Inflammatory macrophage treated with lipopolysaccharide for 1 hour (primary cell): ENCODE measurements at regions not wholly inside any gene's neighbourhood (a gene's known extent, or its start where the extent isn't known, plus 50 kb on each side); places are given as distances from the start of the nearest gene placed in this dataset.
A peak's percentile ranks its signal among the peaks of the same experiment; 100 is the strongest.
"Not testable (repeated sequence)": the region's sequence is repeated elsewhere in the genome, so short reads cannot be mapped to it uniquely, and the experiment has no call there.

Experiments used
- DNase-seq, 2 donors: peaks; one replicate each; pipeline ENCODE4 v3.0.0-alpha.2; 2020 to 2022

DNA sequence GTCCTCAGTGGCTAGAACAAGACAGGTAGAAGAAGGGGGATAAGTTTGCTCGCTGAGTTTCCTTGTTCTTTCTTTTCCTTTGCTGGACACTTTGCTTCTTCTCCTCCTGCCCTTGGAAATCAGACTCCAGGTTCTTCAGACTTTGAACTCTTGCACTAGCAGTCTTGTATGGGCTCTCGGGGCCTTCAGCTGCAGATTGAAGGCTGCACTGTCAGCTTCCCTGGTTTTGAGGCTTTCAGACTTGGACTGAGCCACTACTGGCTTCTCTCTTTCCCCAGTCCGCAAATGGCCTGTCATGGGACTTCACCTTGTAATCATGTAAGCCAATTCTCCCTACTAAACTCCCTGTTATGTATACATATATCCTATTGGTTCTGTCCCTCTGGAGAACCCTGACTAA, 379.8 kb downstream of the NDFIP2 start:
- no peak for DNase-seq

DNA sequence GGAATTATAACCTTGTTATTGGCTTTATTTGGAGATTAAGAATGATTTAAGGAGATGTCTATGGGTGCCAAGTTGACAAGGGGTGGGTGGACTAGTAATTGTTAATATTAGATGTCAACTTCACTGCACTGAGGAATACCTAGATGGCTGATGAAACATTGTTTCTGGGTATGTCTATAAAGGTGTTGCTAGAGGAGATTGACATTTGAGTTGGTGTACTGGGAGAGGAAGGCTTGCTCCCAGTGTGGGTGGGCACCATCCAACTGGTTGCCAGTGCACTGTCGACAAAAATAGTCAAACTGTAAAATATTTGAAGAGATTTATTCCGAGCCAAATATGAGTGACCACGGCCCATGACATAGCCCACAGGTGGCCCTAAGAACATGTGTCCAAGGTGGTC, 378.8 kb downstream of the NDFIP2 start:
- no peak for DNase-seq

DNA sequence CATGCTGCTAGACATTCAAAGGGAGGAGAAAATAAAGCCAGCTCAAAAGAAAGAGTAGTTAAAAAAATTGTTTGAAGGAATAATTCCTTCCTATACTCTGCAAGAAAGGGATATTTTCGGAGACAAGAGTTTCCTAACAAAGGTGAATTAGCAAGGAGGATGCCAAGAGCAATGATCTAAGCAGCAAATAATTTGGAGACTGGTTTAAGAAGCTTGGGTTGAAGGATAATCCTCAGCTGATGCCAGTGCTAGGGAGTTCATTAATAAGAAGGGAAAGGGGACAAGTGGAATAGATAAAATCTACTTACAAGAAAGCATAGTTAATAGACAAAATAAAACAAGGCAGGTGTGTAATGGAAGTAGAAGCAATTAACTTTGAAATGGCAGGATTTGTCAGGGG, 372.3 kb downstream of the NDFIP2 start:
- no peak for DNase-seq

DNA sequence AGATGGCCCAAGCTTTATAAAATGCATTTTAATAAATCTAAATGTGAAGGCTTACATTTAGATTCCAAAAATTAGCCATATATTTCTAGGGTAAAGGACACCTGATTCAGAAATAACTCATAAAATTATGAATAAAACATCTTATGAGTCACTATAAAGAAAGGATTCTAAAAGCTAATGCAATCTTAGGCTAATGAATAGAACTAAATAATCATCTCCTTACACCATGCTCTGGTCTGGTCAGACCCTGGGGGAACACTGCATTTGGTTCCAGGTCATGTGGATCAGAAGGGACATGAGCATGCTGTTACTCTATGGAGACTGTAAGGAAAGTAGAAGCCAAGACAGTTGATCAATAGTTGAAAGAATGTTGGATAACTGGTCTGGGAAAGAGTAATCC, 370.4 kb downstream of the NDFIP2 start:
- DNase-seq = no peak

DNA sequence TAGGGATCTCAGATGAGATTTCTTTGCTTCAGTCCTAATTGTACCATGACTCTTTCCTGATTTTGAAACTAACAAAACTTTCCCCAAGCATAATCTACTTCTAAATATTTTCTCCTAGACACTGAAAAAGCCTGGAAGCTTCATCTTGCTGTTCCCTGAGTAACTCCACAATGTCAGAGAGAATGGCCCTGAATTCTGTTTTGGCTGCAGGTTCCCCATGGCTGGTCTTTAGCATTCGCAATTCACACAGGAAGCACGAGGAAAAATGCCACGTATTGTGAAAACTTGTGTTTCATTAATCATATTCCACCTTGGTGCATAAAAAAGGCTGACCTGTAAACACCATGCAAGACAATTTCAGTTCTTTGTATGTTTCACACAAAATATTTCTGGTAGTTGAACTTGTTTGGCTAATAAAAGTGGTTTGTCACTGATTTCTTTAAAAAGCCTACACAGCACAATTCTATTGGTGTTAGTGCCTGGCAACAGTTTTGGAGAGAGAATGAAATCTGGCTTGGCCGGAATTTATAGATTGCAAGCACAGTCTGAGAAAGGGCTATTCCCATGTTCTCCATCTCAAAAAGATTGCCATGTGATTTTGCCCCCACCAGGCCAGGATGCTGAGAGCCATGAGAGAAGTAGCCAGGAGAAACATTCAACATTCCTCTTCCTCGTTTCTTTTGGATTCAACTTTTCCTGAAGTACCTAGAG, 367.1 kb downstream of the NDFIP2 start:
- DNase-seq = no peak

DNA sequence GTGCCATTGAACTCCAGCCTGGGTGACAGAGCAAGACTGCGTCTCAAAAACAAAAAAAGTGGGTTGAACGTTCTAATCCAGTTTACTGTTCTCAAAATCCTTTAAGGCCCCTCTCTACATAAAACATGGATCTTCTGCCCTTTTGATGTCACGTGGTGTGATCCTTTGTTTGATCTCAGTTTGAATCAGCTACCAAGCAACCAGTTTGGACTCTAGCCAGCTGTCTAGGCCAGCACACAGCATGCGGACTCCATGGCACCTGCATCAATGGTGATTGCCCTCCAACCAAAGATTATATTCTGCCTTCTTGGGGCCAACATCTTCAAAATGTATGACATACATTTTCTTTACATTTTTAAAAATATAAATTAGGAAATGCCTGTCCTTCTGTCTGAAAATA, 365.4 kb downstream of the NDFIP2 start:
- DNase-seq = no peak

DNA sequence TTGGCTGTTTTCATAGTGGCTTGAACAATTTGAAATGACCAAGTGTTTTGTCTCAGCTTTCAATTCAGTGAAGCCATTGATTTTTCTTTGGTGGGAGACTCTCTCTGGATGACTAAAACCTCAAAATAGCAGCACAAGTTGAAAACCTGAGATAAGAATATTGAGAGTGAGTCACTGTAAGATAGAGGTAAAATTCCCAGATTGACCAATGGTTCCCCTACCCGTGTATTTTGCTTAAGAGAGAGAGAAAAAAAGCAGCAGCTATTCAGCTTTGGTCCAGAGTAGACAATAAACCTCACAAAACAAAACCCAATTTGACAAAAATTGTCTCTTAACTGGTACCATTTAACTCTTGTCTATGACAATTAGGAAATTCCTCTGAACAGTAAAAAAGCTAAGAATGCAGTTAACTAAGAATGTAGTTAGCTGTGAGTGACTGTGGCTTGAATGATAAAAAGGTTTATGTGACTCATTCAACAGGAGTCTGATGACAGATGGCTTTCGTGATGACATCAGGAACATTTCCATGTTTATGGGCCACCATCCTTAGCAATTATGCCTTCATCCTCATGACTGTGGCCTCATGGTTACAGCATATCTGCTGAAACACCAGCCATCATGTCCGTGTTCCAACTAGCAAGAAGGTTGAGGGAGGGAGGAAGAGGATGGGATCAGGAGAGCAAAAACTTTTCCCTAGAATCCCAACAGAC, 356.9 kb downstream of the NDFIP2 start:
- no peak for DNase-seq

DNA sequence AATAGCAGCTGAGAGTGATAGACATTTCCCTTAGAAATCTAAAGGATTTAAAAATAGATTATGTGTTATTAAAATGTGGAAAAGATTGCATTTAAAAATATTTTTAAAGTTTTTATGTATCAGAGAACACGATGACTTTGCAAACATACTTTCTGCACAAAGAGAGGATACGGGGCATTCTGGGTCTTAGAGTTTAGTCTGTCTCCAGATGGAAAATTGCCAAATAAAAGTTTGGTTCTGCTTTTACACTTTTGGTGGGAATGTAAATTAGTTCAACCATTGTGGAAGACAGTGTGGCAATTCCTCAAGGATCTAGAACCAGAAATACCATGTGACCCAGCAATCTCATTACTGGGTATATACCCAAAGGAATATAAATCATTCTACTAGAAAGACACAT, 355.2 kb downstream of the NDFIP2 start:
- not testable (repeated sequence) for DNase-seq

DNA sequence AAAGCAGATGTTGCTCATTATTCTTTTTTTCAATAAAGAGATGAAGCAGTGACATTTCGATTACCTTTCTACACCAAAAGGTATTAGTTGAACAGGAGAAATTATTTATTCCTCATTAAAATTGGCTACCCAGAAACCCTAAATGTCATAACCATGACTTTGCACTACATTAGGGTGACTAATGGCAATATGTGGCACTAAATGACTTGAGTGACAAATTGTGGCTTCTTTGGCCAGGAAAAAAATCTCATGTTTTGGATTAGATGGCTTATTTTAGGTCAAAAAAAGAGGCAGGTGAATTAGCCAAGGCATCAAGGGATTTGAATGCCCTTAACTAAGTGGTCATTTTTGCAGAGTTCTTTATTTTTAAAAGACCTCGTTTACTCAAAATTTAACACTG, 353.9 kb downstream of the NDFIP2 start:
- no peak for DNase-seq

DNA sequence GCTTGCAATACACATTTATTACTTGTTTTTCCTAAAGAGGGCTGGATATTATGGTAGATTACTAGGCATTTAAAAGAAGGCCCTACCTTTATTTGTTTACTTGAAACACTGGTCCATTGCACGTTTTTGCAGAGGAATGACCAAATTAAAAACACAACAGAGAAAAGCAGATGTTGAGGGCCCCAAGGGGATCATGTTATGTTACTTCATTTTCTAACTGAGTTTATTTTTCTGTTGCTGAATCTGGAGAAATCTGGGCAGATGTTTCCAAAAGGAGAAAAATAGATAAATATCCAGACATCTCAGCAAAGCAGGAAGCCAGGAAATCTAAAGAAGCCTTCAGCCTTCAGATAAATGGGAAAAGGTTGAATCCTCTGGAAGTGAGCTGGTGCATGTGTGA, 353.0 kb downstream of the NDFIP2 start:
- no peak for DNase-seq

DNA sequence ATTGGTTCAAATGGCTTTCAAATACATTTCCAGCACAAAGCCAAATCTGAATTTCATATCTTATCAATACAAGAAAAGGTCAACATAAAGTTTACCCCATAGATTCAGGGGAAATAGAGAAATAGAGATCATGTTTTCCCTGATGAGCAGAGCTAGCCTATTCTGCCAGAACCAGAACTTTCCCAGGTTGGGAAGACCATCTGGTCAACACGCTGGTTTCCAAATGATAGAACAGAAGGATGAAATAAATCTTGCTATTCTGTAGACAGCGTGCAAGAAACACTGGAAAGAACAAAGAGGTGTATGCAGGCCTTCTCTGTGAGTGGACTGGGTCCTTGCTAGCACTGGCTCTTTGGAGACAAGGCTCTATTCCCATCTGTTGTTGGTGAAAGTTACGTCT, 350.6 kb downstream of the NDFIP2 start:
- no peak for DNase-seq

DNA sequence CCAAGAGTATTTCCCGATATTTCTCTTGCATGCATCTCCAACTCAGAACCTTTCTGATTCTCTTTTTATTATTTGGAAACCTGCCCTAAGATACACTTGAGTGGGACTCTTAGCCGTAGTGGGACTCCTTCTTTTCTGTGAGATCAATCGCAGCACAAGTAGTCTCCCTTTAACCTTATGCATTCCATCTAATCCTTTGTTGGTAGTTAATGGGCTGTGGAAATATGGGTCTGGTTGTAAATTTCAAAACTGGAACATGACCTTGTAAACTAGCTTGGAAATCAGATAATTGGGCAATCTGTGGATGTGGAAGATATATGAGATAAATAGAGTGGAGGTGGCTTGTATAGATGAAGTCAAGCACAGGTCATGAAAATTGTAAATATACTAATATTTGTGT, 350.0 kb downstream of the NDFIP2 start:
- no peak for DNase-seq

DNA sequence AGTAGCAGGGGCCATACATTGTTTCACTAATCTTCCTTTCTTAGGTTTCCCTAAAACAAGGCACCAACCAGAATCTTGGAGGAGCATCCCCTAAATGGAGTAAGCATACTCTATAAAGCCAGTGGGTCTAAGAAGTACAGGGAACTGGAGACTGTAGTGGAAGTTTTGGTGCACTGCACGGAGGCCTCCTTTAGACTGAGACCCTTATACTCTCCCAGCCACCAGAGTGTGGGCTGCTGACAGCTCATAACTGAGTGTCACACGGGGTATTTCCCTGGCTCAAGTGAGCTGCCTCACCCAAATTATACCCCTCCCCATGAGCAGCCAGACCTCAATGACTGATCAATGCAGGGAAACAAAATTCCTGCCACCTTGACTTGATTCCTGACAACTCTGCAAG, 349.5 kb downstream of the NDFIP2 start:
- no peak for DNase-seq

DNA sequence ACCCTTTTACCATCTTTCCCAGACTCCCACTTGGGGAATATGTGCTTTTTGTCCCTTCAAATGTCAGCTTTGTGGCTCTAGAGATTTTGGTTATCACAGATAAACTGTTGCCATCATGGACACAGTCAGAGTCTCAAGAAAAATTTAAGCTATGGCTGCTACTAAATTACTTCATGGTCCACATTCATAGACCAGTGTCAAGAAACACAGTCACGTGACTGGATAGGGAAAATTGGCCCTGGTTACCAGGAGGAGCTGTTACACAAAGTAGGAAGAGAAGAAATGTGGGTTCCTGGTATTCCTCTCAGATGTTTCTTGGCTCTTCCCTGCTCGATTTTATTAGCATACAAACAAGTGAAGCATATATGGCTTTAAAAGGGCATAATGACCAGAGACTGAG, 348.9 kb downstream of the NDFIP2 start:
- no peak for DNase-seq

DNA sequence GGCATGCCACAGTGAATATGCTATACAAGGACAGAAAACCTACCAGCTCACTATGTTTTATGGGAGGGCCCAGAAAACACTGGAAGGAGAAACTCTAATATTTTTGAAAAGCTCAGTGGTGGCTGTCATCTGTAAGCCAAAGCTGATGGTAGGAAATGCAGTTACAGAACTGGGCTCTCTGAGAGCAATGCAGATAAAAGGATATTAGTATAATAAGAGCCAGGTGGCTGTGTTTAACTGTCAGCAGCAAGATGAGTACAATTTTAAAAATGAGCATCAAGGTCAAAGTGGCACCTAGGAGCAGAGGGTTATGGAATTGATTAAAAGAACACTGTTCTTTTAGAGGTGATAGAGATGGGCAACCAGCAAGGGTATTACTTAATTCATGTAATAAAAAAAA, 345.0 kb downstream of the NDFIP2 start:
- DNase-seq = no peak

DNA sequence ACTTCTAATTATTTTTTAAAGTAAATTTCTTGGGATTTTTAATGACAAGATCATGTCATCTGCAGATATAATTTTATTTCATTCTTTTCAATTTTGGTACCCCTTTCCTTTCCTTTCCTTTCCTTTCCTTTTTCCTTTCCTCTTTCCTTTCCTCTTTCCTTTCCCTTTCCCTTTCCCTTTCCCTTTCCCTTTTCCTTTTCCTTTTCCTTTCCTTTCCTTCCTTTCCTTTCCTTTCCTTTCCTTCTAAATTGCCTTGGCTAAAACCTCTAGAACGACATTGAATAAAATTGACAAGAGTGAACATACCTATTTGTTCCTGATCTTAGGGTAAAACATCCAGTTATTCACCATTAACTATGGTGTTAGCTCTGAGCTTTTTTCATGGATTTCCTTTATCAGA, 334.1 kb downstream of the NDFIP2 start:
- no peak for DNase-seq

DNA sequence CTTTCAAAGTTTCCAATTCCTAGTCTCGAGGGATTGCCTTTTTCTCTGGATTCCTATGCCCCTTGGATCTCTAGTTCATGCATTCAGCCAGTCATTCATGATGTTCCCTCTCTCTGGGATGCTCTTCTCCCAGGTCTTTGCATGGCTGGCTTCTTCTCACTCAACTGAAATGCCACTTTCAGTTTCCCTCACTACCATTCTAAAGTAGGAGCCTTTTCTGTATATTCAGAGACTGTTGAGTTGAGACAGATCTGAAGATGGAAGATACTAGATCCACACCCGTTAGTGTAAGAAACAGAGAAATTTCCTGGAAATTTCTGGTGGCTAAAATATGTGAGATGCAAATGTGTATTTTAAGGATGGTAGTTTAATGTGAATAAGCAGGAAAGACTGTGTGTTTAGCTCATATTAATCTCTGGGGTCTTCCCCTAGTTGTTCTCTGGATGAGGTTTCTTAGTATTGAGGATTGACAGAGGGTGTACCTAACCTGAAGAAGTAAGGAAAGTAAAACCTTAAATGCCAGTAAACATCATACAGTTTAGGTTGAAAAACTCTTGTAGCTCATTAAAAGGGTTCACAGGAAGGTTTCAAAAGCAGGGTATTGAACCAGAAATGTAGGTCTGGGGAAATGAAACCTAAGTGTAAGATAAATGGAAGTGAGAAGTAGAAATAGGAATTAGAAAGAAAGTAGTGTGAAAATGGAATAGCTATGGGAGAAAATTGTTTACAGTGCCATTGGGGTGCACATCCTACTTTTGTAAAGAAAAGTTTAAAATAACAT, 331.3 kb downstream of the NDFIP2 start:
- peak in 1 of 2 donors; percentile 51 for DNase-seq

DNA sequence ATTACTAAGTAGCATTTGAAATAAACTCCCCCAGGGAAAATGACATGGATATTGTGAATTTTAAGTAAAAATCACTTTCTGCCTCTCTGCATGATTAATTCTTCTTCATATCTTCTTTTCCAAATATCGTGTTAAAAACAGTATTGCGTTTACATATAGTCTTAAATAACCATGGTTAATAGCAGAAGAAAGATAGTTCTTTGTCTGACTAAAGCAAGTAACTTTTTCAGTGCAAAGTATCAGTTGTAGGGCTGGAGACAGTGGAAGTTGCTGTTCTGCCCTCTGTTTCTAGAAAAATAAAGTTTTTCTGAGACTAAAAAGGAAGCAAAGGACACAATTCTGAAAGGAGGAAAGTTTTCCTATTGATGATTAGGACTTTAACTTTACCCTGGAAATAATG, 330.2 kb downstream of the NDFIP2 start:
- DNase-seq = no peak

DNA sequence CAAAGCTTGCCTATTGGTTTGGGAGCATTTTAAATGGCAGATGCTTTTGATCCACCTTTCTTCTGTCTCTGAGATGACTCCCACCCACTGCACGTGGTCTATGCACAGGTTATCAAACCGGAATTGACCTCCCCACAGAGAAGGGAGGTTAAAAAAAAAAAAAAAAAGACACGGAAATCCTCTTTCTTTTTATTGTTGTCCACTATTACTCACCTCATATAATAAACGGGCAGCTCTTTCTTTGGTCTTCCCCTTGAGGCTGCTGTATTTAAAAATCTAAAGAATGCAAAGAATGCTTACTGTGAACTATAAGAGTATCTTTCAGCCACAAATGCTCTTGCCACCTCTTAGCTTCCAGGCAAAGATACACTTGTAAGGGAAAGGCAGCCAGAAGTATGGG, 329.7 kb downstream of the NDFIP2 start:
- DNase-seq = no peak

DNA sequence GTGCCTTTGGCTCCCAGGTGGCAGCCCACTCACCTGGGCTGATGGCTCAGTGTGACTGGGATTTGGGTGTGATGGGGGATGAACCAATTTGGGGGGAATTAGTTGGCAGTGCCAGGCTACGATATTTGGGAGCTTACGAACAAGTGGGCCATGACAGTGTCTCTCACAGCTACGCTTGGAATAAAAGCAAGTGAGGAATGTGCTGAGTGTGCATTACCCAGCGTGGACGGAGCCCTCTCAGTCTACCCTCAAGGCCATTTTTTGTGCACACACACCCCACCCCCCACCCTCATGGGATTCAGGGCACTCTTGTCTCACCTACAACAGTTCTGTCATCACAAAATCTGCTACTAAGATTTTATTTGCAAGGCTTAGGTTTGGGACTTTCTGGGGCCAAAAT, 329.1 kb downstream of the NDFIP2 start:
- DNase-seq = no peak

DNA sequence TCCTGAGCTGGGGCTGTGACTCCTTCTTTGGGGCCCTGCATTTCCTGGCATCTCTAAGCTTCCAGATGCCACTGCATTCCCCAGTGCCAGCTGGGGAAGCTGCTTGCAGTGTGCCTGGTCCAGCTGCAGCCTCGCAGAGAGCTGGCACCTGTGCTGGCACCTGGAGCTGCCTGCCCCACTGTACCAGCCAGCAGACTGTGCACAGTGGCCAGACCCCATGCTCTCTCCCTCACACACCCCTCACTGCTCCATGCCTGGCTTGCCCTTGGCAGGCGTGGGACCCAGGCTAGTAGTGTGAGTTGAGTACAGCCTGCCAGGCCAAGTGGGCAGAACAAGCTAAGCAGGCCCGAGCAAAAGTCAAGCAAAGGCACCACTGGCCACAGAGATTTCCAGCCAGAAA, 327.5 kb downstream of the NDFIP2 start:
- DNase-seq = no peak

DNA sequence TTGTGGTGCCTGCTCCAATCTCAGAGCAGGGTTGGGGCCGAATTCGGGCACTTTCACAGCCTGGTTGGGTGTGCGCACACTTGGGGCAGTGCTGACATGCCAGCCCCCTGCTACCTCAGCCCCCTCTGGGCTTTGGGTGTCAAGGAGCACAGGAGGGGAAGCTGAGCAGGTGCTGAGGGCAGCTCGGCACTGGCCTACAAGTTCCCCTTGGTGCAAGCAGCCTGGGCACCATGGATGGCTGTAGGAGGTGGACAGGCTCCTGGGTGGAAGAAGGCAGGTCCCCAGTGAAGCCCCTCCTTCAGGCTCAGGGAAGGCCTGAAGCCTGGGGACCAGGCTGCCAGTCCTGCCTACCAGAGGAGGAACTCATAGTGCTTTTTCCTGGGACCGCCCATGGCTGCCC, 326.6 kb downstream of the NDFIP2 start:
- no peak for DNase-seq

DNA sequence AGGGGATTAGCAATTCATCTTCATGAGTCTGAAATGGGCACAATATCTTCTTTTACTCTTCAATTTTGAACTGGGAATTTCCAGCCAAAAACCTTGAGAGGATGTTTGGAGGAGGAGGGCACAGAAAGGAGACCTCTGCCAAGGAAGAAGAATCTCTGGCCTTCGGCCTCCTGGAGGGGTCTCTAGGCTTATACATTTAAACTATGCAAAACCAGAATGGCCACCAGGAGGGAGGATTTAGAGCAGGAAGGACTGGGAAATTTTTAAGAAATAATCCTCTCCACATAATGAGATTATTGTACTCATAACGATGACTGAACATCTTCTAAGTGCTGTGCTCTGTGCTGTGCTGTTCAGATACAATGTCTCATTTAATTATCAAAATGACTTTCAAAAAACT, 325.9 kb downstream of the NDFIP2 start:
- no peak for DNase-seq

DNA sequence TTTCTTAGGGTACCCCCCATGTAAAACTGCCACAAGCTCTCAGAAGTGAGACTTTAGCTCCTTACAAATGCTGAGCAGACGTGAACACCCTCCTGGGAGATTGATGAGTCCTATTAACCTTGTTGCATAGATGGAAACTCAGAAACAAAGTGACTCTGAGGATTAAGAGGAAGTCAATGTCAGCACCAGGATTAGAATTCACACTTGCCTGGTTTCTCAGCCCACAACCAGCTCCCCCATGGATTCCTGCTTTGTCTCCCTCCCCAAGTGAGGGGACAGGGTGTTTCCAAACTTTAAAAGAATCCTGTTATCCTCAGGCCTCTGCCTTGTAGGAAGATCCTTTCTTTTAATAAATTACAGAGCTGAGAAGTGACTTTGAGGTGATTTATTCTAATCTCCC, 324.4 kb downstream of the NDFIP2 start:
- no peak for DNase-seq
